Naive B cell (primary cell): ENCODE measurements at regions not wholly inside any gene's neighbourhood (a gene's known extent, or its start where the extent isn't known, plus 50 kb on each side); places are given as distances from the start of the nearest gene placed in this dataset.

Experiments
- ATAC-seq, 2 donors: fragments of 150-1000 bp; cut with Tn5 transposase; 2 replicates each; pipeline ENCODE4 v1.10.0; 2021; ENCODE audit warnings: low read depth in 2 of 2, mild to moderate bottlenecking in 2 of 2, moderate library complexity in 2 of 2
- DNase-seq: peaks from one replicate; pipeline ENCODE4 v3.0.0; 2022
- H3K27ac Mint-ChIP-seq, 6 donors: one replicate each; pipeline ENCODE4 v1.8.0; 2020 to 2022; ENCODE audit warnings: mild to moderate bottlenecking in 6 of 6, mixed read lengths in 6 of 6, moderate library complexity in 5 of 6, inconsistent platforms in 2 of 6
- H3K27me3 Mint-ChIP-seq, 3 donors: one replicate each; pipeline ENCODE4 v1.8.0; 2021 to 2022; ENCODE audit warnings: mixed read lengths in 3 of 3, mild to moderate bottlenecking in 1 of 3
- H3K36me3 Mint-ChIP-seq, 2 donors: one replicate each; pipeline ENCODE4 v1.8.0; 2020 to 2022; ENCODE audit warnings: mixed read lengths in 2 of 2, inconsistent platforms in 1 of 2, mild to moderate bottlenecking in 1 of 2
- H3K4me1 Mint-ChIP-seq, 3 donors: one replicate each; pipeline ENCODE4 v1.8.0; 2020 to 2022; ENCODE audit warnings: mixed read lengths in 3 of 3, inconsistent platforms in 1 of 3, mild to moderate bottlenecking in 1 of 3, moderate library complexity in 1 of 3
- H3K4me3 Mint-ChIP-seq, 8 donors: one replicate each; pipeline ENCODE4 v1.8.0; 2020 to 2022; ENCODE audit warnings: mild to moderate bottlenecking in 8 of 8, mixed read lengths in 8 of 8, moderate library complexity in 8 of 8, inconsistent platforms in 2 of 8
- H3K9me3 Mint-ChIP-seq, 7 donors: one replicate each; pipeline ENCODE4 v1.8.0; 2020 to 2022; ENCODE audit warnings: mixed read lengths in 7 of 7, mild to moderate bottlenecking in 5 of 7, inconsistent platforms in 2 of 7, moderate library complexity in 1 of 7

GRCh38 chr15:96253006-96253747 lies 77.3 kb upstream of the NR2F2 start:
- no peaks in the 10 kb centered on the region for H3K4me1 Mint-ChIP-seq
- H3K27ac Mint-ChIP-seq, result no peak overlapping the region
- DNase-seq (no peak), ATAC-seq (no peak)
- peaks cover 0 to 8% (median 0%) of the 10 kb centered on the region in 7 donors for H3K9me3 Mint-ChIP-seq
- no peak overlapping the region for H3K4me3 Mint-ChIP-seq
- H3K36me3 Mint-ChIP-seq, result no peaks in the 10 kb centered on the region
- H3K27me3 Mint-ChIP-seq, result no peaks in the 10 kb centered on the region

GRCh38 chr15:96254173-96254572 lies 76.3 kb upstream of the NR2F2 start:
- no peak for ATAC-seq
- Mint-ChIP-seq H3K9me3 (peaks cover 0 to 9% (median 3%) of the 10 kb centered on the region in 7 donors), H3K4me1 (no peaks in the 10 kb centered on the region), H3K27me3 (no peaks in the 10 kb centered on the region), H3K4me3 (no peak overlapping the region), H3K27ac (no peak overlapping the region), H3K36me3 (no peaks in the 10 kb centered on the region)
- DNase-seq, result no peak

GRCh38 chr15:96255599-96255998 lies 74.9 kb upstream of the NR2F2 start:
- Mint-ChIP-seq H3K4me1 (no peaks in the 10 kb centered on the region), H3K9me3 (peaks cover 0 to 9% (median 3%) of the 10 kb centered on the region in 7 donors), H3K4me3 (no peak overlapping the region), H3K27me3 (no peaks in the 10 kb centered on the region), H3K27ac (no peak overlapping the region), H3K36me3 (no peaks in the 10 kb centered on the region)
- ATAC-seq, result no peak
- DNase-seq, result no peak

GRCh38 chr15:96261575-96262034 lies 68.9 kb upstream of the NR2F2 start:
- Mint-ChIP-seq H3K4me1 (no peaks in the 10 kb centered on the region), H3K27ac (no peak overlapping the region), H3K9me3 (peaks cover 0 to 5% (median 2%) of the 10 kb centered on the region in 7 donors), H3K36me3 (no peaks in the 10 kb centered on the region), H3K4me3 (no peak overlapping the region), H3K27me3 (no peaks in the 10 kb centered on the region)
- DNase-seq, result no peak
- ATAC-seq, result no peak

GRCh38 chr15:96262097-96262496 lies 68.4 kb upstream of the NR2F2 start:
- Mint-ChIP-seq H3K4me1 (no peaks in the 10 kb centered on the region), H3K36me3 (no peaks in the 10 kb centered on the region), H3K9me3 (peaks cover 0 to 5% (median 2%) of the 10 kb centered on the region in 7 donors), H3K27ac (no peak overlapping the region), H3K4me3 (no peak overlapping the region), H3K27me3 (no peaks in the 10 kb centered on the region)
- DNase-seq (no peak), ATAC-seq (no peak)

GRCh38 chr15:96262549-96263489 lies 67.7 kb upstream of the NR2F2 start:
- H3K27me3 Mint-ChIP-seq, result peaks cover 0 to 2% (median 0%) of the 10 kb centered on the region in 3 donors
- H3K4me3 Mint-ChIP-seq, result no peak overlapping the region
- no peak for ATAC-seq
- no peak overlapping the region for H3K27ac Mint-ChIP-seq
- no peaks in the 10 kb centered on the region for H3K4me1 Mint-ChIP-seq
- DNase-seq, result no peak
- H3K9me3 Mint-ChIP-seq, result peaks cover 0 to 5% (median 2%) of the 10 kb centered on the region in 7 donors
- no peaks in the 10 kb centered on the region for H3K36me3 Mint-ChIP-seq

- H3K27me3 Mint-ChIP-seq, result peaks cover 0 to 4% (median 0%) of the 10 kb centered on the region in 3 donors
- H3K27ac Mint-ChIP-seq, result no peak overlapping the region
- H3K4me3 Mint-ChIP-seq, result no peak overlapping the region
- no peak for DNase-seq
- H3K4me1 Mint-ChIP-seq, result no peaks in the 10 kb centered on the region
- no peaks in the 10 kb centered on the region for H3K36me3 Mint-ChIP-seq
- ATAC-seq, result no peak
- peaks cover 0 to 3% (median 0%) of the 10 kb centered on the region in 7 donors for H3K9me3 Mint-ChIP-seq
Measured at GRCh38 chr15:96264351-96264798, 66.1 kb upstream of the NR2F2 start.

GRCh38 chr15:96264801-96265515 lies 65.5 kb upstream of the NR2F2 start:
- no peaks in the 10 kb centered on the region for H3K36me3 Mint-ChIP-seq
- ATAC-seq, result no peak

GRCh38 chr15:96266456-96266855 lies 64.0 kb upstream of the NR2F2 start:
- H3K27me3 Mint-ChIP-seq, result peaks cover 0 to 4% (median 0%) of the 10 kb centered on the region in 3 donors

More at GRCh38 chr15:96264801-96265515, 65.5 kb upstream of the NR2F2 start:
- peaks cover 0 to 4% (median 0%) of the 10 kb centered on the region in 3 donors for H3K27me3 Mint-ChIP-seq
- DNase-seq, result no peak
- peaks cover 0 to 3% (median 0%) of the 10 kb centered on the region in 7 donors for H3K9me3 Mint-ChIP-seq
- H3K27ac Mint-ChIP-seq, result no peak overlapping the region
- H3K4me1 Mint-ChIP-seq, result no peaks in the 10 kb centered on the region
- H3K4me3 Mint-ChIP-seq, result no peak overlapping the region

GRCh38 chr15:96267463-96267862 lies 63.0 kb upstream of the NR2F2 start:
- Mint-ChIP-seq H3K4me1 (no peaks in the 10 kb centered on the region), H3K36me3 (no peaks in the 10 kb centered on the region), H3K27me3 (peaks cover 0 to 4% (median 0%) of the 10 kb centered on the region in 3 donors), H3K9me3 (peaks cover 0 to 3% (median 0%) of the 10 kb centered on the region in 7 donors), H3K4me3 (no peak overlapping the region), H3K27ac (no peak overlapping the region)
- DNase-seq (no peak), ATAC-seq (no peak)

More at GRCh38 chr15:96266456-96266855, 64.0 kb upstream of the NR2F2 start:
- ATAC-seq, result no peak
- H3K9me3 Mint-ChIP-seq, result peaks cover 0 to 3% (median 0%) of the 10 kb centered on the region in 7 donors
- no peaks in the 10 kb centered on the region for H3K4me1 Mint-ChIP-seq
- H3K36me3 Mint-ChIP-seq, result no peaks in the 10 kb centered on the region
- DNase-seq, result no peak
- no peak overlapping the region for H3K4me3 Mint-ChIP-seq
- no peak overlapping the region for H3K27ac Mint-ChIP-seq

- peaks cover 0 to 4% (median 0%) of the 10 kb centered on the region in 3 donors for H3K27me3 Mint-ChIP-seq
Measured at GRCh38 chr15:96268442-96269204, 61.9 kb upstream of the NR2F2 start.

GRCh38 chr15:96270581-96271172 lies 59.8 kb upstream of the NR2F2 start:
- Mint-ChIP-seq H3K27me3 (peaks cover 0 to 4% (median 0%) of the 10 kb centered on the region in 3 donors), H3K36me3 (no peaks in the 10 kb centered on the region), H3K27ac (no peak overlapping the region), H3K4me3 (no peak overlapping the region), H3K4me1 (no peaks in the 10 kb centered on the region), H3K9me3 (peaks cover 0 to 7% (median 3%) of the 10 kb centered on the region in 7 donors)
- DNase-seq (no peak), ATAC-seq (no peak)

More at GRCh38 chr15:96268442-96269204, 61.9 kb upstream of the NR2F2 start:
- H3K36me3 Mint-ChIP-seq, result no peaks in the 10 kb centered on the region
- H3K4me1 Mint-ChIP-seq, result no peaks in the 10 kb centered on the region
- peak overlapping the region in 1 of 6 donors; percentile 58 for H3K27ac Mint-ChIP-seq
- H3K4me3 Mint-ChIP-seq, result no peak overlapping the region
- H3K9me3 Mint-ChIP-seq, result peaks cover 0 to 3% (median under 1%) of the 10 kb centered on the region in 7 donors
- DNase-seq (no peak), ATAC-seq (no peak)
